Astrocyte (in vitro differentiated cells and primary cell): ENCODE measurements at regions not wholly inside any gene's neighbourhood (a gene's known extent, or its start where the extent isn't known, plus 50 kb on each side); places are given as distances from the start of the nearest gene placed in this dataset.
"Not testable (repeated sequence)": the region's sequence is repeated elsewhere in the genome, so short reads cannot be mapped to it uniquely, and the experiment has no call there.

Experiments used
- DNase-seq: peaks from one replicate; pipeline ENCODE4 v3.0.0-alpha.2; 2010; ENCODE audit warnings: low read depth
- FAIRE-seq: peaks from 2 replicates; lab custom pipeline; 2011; peaks lifted over from hg19 to GRCh38; lab: Jason Lieb, UNC
- H2AFZ ChIP-seq: 2 replicates; pipeline ENCODE4 v1.6.0; 2012; ENCODE audit warnings: low read depth, low read length, inconsistent platforms
- H3K27ac ChIP-seq: 2 replicates; pipeline ENCODE4 v1.5.1; 2011; ENCODE audit warnings: low read depth, low read length, inconsistent platforms
- H3K27me3 ChIP-seq: 2 replicates; pipeline ENCODE4 v1.6.0; 2011; ENCODE audit warnings: low read length, inconsistent platforms; ENCODE audit not compliant: insufficient read depth
- H3K36me3 ChIP-seq: 2 replicates; pipeline ENCODE4 v1.5.1; 2011; ENCODE audit warnings: low read length, inconsistent platforms; ENCODE audit not compliant: insufficient read depth
- H3K4me1 ChIP-seq: 2 replicates; pipeline ENCODE4 v1.5.1; 2011; ENCODE audit warnings: low read length, inconsistent platforms; ENCODE audit not compliant: insufficient read depth
- H3K4me2 ChIP-seq: 2 replicates; pipeline ENCODE4 v1.6.0; 2012; ENCODE audit warnings: low read length, inconsistent platforms
- H3K4me3 ChIP-seq: 2 replicates; pipeline ENCODE4 v1.5.1; 2011; ENCODE audit warnings: low read depth, mild to moderate bottlenecking, low read length, inconsistent platforms; ENCODE audit not compliant: insufficient read depth
- H3K79me2 ChIP-seq: 2 replicates; pipeline ENCODE4 v1.6.0; 2012; ENCODE audit warnings: mild to moderate bottlenecking, low read length, inconsistent platforms; ENCODE audit not compliant: insufficient read depth
- H3K9ac ChIP-seq: 2 replicates; pipeline ENCODE4 v1.6.0; 2012; ENCODE audit warnings: mild to moderate bottlenecking, low read length, inconsistent platforms
- H3K9me3 ChIP-seq: 2 replicates; pipeline ENCODE4 v1.5.1; 2012; ENCODE audit warnings: low read depth, mild to moderate bottlenecking, low read length, inconsistent platforms; ENCODE audit not compliant: insufficient read depth
- H4K20me1 ChIP-seq: 2 replicates; pipeline ENCODE4 v1.6.0; 2012; ENCODE audit warnings: low read length, inconsistent platforms; ENCODE audit not compliant: insufficient read depth
- H3K27ac Mint-ChIP-seq: one replicate; pipeline ENCODE4 v1.8.0; 2021; ENCODE audit warnings: mild to moderate bottlenecking, mixed read lengths; ENCODE audit not compliant: unreplicated experiment
- H3K27me3 Mint-ChIP-seq: one replicate; pipeline ENCODE4 v1.8.0; 2021; ENCODE audit warnings: low read depth, mixed read lengths; ENCODE audit not compliant: unreplicated experiment
- H3K36me3 Mint-ChIP-seq: one replicate; pipeline ENCODE4 v1.8.0; 2021; ENCODE audit warnings: low read depth, mixed read lengths; ENCODE audit not compliant: unreplicated experiment
- H3K4me1 Mint-ChIP-seq: one replicate; pipeline ENCODE4 v1.8.0; 2021; ENCODE audit warnings: low read depth, mixed read lengths; ENCODE audit not compliant: unreplicated experiment
- H3K4me3 Mint-ChIP-seq: one replicate; pipeline ENCODE4 v1.8.0; 2021; ENCODE audit warnings: mild to moderate bottlenecking, moderate library complexity, mixed read lengths; ENCODE audit not compliant: unreplicated experiment
- H3K9me3 Mint-ChIP-seq: one replicate; pipeline ENCODE4 v1.8.0; 2021; ENCODE audit warnings: mild to moderate bottlenecking, mixed read lengths; ENCODE audit not compliant: unreplicated experiment

DNA sequence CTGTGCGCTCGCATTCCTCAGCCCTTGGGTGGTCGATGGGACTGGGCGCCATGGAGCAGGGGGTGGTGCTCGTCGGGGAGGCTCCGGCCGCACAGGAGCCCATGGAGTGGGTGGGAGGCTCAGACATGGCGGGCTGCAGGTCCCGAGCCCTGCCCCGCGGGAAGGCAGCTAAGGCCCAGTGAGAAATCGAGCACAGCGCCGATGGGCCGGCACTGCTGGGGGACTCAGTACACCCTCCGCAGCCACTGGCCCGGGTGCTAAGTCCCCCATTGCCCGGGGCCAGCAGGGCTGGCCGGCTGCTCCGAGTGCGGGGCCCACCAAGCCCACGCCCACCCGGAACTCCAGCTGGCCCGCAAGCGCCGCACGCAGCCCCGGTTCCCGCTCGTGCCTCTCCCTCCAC is 104.1 kb downstream of the SRGAP2 start:
- peaks cover 11% of the 10 kb centered on the region for H3K36me3 Mint-ChIP-seq

DNA sequence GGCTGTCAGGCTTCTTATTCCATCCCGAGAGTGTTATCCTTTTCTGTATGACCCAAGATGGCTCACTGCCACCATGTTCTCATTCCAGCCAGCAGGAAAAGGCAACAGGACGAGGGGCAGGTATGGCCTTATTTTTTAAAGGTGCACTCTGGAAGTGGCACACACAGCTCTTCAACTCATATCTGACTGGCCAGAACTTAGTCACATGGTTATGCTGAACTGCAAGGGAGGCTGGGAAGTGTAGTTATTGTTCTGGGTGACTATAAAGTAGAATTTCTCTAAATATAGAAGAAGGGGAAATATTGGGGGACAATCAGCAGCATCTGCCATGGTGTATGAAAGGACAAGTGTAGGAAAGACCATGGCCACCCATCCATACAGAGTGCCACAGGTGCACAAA is 107.6 kb downstream of the SRGAP2 start:
- not testable (repeated sequence) for FAIRE-seq, H3K9ac ChIP-seq, H3K36me3 Mint-ChIP-seq, H3K27ac ChIP-seq, H2AFZ ChIP-seq, H3K4me3 ChIP-seq, H3K27me3 ChIP-seq, DNase-seq, H3K27ac Mint-ChIP-seq, H3K79me2 ChIP-seq, H3K4me1 Mint-ChIP-seq, H3K9me3 ChIP-seq, H3K36me3 ChIP-seq, H3K27me3 Mint-ChIP-seq, H4K20me1 ChIP-seq, H3K4me1 ChIP-seq, H3K4me2 ChIP-seq, H3K4me3 Mint-ChIP-seq, H3K9me3 Mint-ChIP-seq

More for the DNA sequence above, 104.1 kb downstream of the SRGAP2 start:
- not testable (repeated sequence) for H3K4me3 Mint-ChIP-seq, DNase-seq, H3K36me3 ChIP-seq, H3K27me3 Mint-ChIP-seq, FAIRE-seq, H2AFZ ChIP-seq, H3K27ac Mint-ChIP-seq, H3K4me1 Mint-ChIP-seq, H3K9ac ChIP-seq, H3K27ac ChIP-seq, H3K4me3 ChIP-seq, H4K20me1 ChIP-seq, H3K4me2 ChIP-seq, H3K4me1 ChIP-seq, H3K9me3 ChIP-seq, H3K27me3 ChIP-seq, H3K9me3 Mint-ChIP-seq, H3K79me2 ChIP-seq

DNA sequence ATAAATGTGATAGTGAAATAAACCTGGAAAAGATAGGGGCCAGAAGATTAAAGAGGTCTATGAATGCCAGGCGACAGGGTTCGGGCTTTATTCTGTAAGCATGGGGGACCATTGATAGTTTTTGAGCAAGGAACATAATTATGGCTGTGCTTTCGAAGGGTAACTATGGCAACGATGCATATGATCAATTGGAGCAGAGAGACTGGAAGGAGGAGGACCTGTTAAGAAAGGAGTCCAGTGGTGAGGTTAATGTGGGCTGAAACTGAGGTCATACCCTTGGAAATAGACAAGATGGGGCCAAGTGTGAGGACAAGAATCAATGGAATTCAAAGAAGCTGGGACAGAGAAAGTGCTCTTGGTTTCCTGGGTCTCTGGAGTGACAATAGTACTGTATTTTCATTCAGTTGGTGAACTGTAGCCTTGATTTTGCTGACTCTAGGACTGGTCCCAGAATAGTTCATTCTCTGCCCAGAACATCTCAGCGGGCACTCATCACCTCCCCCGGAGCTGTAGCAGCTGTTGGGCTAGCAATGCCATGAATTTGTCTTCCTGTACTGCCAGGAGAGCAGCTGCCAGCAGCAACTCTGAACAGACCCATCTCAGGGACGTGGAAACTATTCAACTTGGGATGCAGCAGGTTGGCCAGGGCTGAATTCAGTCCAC is 108.4 kb downstream of the SRGAP2 start:
- H3K9me3 ChIP-seq, H4K20me1 ChIP-seq, H3K4me2 ChIP-seq, H3K9ac ChIP-seq, H2AFZ ChIP-seq, DNase-seq, H3K27me3 Mint-ChIP-seq, FAIRE-seq, H3K4me3 Mint-ChIP-seq, H3K9me3 Mint-ChIP-seq, H3K4me1 ChIP-seq, H3K36me3 Mint-ChIP-seq, H3K79me2 ChIP-seq, H3K27ac ChIP-seq, H3K4me3 ChIP-seq, H3K4me1 Mint-ChIP-seq, H3K27me3 ChIP-seq, H3K27ac Mint-ChIP-seq, H3K36me3 ChIP-seq: not testable (repeated sequence)

DNA sequence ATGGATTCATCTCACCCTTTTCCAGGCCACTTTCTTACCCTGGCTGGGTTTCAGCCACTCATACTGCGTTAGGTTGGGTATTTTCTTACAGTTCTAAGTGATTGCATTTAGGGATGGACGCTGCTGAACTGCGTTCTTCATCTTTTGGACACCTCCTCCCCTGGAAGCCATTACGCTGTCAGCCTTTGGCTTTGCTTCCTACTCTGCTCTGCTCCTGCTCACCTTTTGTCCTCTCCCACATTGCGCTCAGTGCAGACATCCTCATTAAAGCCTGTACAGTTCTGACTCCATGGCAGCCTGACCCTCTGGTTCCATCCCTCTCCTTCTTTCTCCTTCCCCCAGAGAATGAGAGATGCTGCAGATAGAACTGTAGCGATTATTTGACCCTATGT is 108.9 kb downstream of the SRGAP2 start:
- FAIRE-seq, H3K27ac ChIP-seq, H3K4me3 Mint-ChIP-seq, H3K4me3 ChIP-seq, H3K27ac Mint-ChIP-seq, H4K20me1 ChIP-seq, H3K36me3 Mint-ChIP-seq, H3K4me1 ChIP-seq, H3K36me3 ChIP-seq, DNase-seq, H3K4me1 Mint-ChIP-seq, H3K9ac ChIP-seq, H3K27me3 ChIP-seq, H3K79me2 ChIP-seq, H3K9me3 Mint-ChIP-seq, H3K9me3 ChIP-seq, H3K4me2 ChIP-seq, H3K27me3 Mint-ChIP-seq, H2AFZ ChIP-seq: not testable (repeated sequence)

DNA sequence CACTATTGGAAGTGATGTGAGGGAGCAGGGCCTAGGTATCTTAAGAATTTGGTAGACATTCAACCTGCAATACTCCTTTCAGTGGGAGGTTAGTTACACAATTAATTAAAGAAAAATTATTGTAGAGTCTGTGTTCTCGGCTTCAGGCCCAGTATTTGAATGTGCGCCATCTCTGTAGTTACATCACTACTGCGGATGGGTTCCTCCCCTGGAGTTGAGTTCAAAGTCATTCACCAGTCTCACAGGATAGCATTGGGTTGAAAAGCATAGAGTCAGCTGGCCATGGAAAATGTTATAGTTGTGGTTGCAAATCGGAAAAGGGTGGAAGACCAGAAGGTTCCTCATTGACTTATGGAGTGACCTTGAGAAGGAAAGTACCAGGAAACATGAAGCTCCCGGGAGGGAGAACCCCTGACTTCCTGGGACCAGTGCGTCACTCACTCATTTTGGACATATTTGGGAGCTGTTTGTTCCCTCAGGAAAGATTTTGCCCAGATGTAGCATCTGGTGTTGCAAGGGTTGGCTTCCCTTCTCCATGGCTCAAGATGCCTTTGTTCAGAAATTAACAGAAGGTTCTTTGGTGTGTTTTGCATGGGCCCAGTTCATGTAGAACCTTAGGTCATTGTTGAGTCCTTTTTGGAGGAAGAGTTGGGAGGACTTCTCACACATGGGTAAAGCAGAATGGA is 111.8 kb downstream of the SRGAP2 start:
- not testable (repeated sequence) for H3K4me3 Mint-ChIP-seq, H4K20me1 ChIP-seq, H3K4me2 ChIP-seq, H3K79me2 ChIP-seq, H3K27ac ChIP-seq, H3K9ac ChIP-seq, DNase-seq, H3K36me3 Mint-ChIP-seq, H3K27ac Mint-ChIP-seq, FAIRE-seq, H3K4me3 ChIP-seq, H3K36me3 ChIP-seq, H3K9me3 ChIP-seq, H3K4me1 ChIP-seq, H2AFZ ChIP-seq, H3K27me3 Mint-ChIP-seq, H3K27me3 ChIP-seq, H3K4me1 Mint-ChIP-seq, H3K9me3 Mint-ChIP-seq

DNA sequence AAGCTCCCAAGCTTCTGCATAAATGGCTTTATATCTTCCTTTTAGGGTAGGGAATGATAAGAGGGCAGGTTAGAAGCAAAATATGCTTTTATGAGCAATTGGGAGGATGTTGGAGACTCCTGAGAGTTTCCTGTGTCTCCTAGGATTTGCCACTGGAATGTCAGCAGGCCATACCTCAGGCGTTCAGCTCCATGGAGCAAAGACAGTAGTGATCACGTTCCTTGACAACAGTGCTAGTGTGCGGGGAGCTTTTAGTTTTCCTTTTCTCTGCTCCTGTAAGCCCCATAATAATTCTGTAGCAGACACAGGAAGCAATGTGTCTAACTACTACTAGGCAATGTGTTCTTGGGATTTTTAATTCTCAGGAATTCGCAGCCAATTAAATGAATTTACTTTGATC is 113.6 kb downstream of the SRGAP2 start:
- H3K9me3 ChIP-seq, H3K4me1 ChIP-seq, H3K4me1 Mint-ChIP-seq, H3K27me3 Mint-ChIP-seq, H3K36me3 Mint-ChIP-seq, H3K79me2 ChIP-seq, H2AFZ ChIP-seq, H4K20me1 ChIP-seq, H3K4me3 ChIP-seq, H3K9ac ChIP-seq, H3K9me3 Mint-ChIP-seq, H3K27ac Mint-ChIP-seq, H3K4me3 Mint-ChIP-seq, H3K27ac ChIP-seq, DNase-seq, FAIRE-seq, H3K27me3 ChIP-seq, H3K36me3 ChIP-seq, H3K4me2 ChIP-seq: not testable (repeated sequence)
